ENCODE measurements at regions not wholly inside any gene's neighbourhood (a gene's known extent, or its start where the extent isn't known, plus 50 kb on each side); places are given as distances from the start of the nearest gene placed in this dataset.

GRCh38 chr1:73411479-73411878 is 786.5 kb downstream of the LRRIQ3 start:
- H3K36me3 ChIP-seq (ENCODE audit: control insufficient read depth, insufficient read depth, low read length): no peaks in the 10 kb centered on the region
- no peak overlapping the region for H3K4me3 ChIP-seq (ENCODE audit: low read depth, low read length)
- DNase-seq (ENCODE audit: low read depth) (no peak), FAIRE-seq (no peak)
- TF ChIP-seq CTCF (IDR thresholded peaks at IDR 0.05; ENCODE audit: insufficient read depth, low read length, severe bottlenecking): no peak
- H3K27me3 ChIP-seq (ENCODE audit: control insufficient read depth, insufficient read depth, low read length): no peaks in the 10 kb centered on the region

- no peaks in the 10 kb centered on the region for H3K36me3 ChIP-seq (ENCODE audit: control insufficient read depth, insufficient read depth, low read length)
- no peak overlapping the region for H3K4me3 ChIP-seq (ENCODE audit: low read depth, low read length)
- H3K27me3 ChIP-seq (ENCODE audit: control insufficient read depth, insufficient read depth, low read length): no peaks in the 10 kb centered on the region
- FAIRE-seq (no peak), DNase-seq (ENCODE audit: low read depth) (peak; percentile 0)
- no peak for TF ChIP-seq CTCF (IDR thresholded peaks at IDR 0.05; ENCODE audit: insufficient read depth, low read length, severe bottlenecking)
Observed at GRCh38 chr1:73401666-73402065, 796.3 kb downstream of the LRRIQ3 start.

- no peak for TF ChIP-seq CTCF (IDR thresholded peaks at IDR 0.05; ENCODE audit: insufficient read depth, low read length, severe bottlenecking)
- no peak for DNase-seq (ENCODE audit: low read depth)
- no peaks in the 10 kb centered on the region for H3K27me3 ChIP-seq (ENCODE audit: control insufficient read depth, insufficient read depth, low read length)
- no peak overlapping the region for H3K4me3 ChIP-seq (ENCODE audit: low read depth, low read length)
- H3K36me3 ChIP-seq (ENCODE audit: control insufficient read depth, insufficient read depth, low read length): no peaks in the 10 kb centered on the region
- no peak for FAIRE-seq
Observed at GRCh38 chr1:73382966-73383365, 815.0 kb downstream of the LRRIQ3 start.

- DNase-seq (ENCODE audit: low read depth) (no peak), FAIRE-seq (no peak)
- H3K27me3 ChIP-seq (ENCODE audit: control insufficient read depth, insufficient read depth, low read length): no peaks in the 10 kb centered on the region
- H3K36me3 ChIP-seq (ENCODE audit: control insufficient read depth, insufficient read depth, low read length): no peaks in the 10 kb centered on the region
- H3K4me3 ChIP-seq (ENCODE audit: low read depth, low read length): no peak overlapping the region
- no peak for TF ChIP-seq CTCF (IDR thresholded peaks at IDR 0.05; ENCODE audit: insufficient read depth, low read length, severe bottlenecking)
Observed at GRCh38 chr1:73366734-73367413, 831.1 kb downstream of the LRRIQ3 start.

GRCh38 chr1:73359001-73359400 is 839.0 kb downstream of the LRRIQ3 start:
- no peak for TF ChIP-seq CTCF (IDR thresholded peaks at IDR 0.05; ENCODE audit: insufficient read depth, low read length, severe bottlenecking)
- Histone ChIP-seq H3K36me3 (ENCODE audit: control insufficient read depth, insufficient read depth, low read length) (no peaks in the 10 kb centered on the region), H3K4me3 (ENCODE audit: low read depth, low read length) (no peak overlapping the region), H3K27me3 (ENCODE audit: control insufficient read depth, insufficient read depth, low read length) (no peaks in the 10 kb centered on the region)
- DNase-seq (ENCODE audit: low read depth) (no peak), FAIRE-seq (no peak)

GRCh38 chr1:73356485-73356884 is 841.5 kb downstream of the LRRIQ3 start:
- FAIRE-seq (no peak), DNase-seq (ENCODE audit: low read depth) (no peak)
- Histone ChIP-seq H3K36me3 (ENCODE audit: control insufficient read depth, insufficient read depth, low read length) (no peaks in the 10 kb centered on the region), H3K27me3 (ENCODE audit: control insufficient read depth, insufficient read depth, low read length) (no peaks in the 10 kb centered on the region), H3K4me3 (ENCODE audit: low read depth, low read length) (no peak overlapping the region)
- TF ChIP-seq CTCF (IDR thresholded peaks at IDR 0.05; ENCODE audit: insufficient read depth, low read length, severe bottlenecking): no peak
